Ovary (tissue), 3 donors: ENCODE measurements at regions not wholly inside any gene's neighbourhood (a gene's known extent, or its start where the extent isn't known, plus 50 kb on each side); places are given as distances from the start of the nearest gene placed in this dataset.

Source experiments
- CTCF ChIP-seq, 3 donors: fragments of 450-650 bp in 2 of 3; fragments of 200-600 bp in 1 of 3; IDR thresholded peaks; one replicate each; pipeline versions ENCODE4 v1.5.1 to v1.8.0; 2016 to 2022; ENCODE audit warnings: antibody characterized with exemption in 3 of 3, mild to moderate bottlenecking in 1 of 3
- EP300 ChIP-seq: sonication (generic); formaldehyde crosslinking; IDR thresholded peaks from one replicate; pipeline ENCODE4 v1.6.1; 2017; ENCODE audit warnings: antibody characterized with exemption
- POLR2A ChIP-seq: fragments of 450-650 bp; IDR thresholded peaks from one replicate; pipeline ENCODE4 v1.6.1; 2017; ENCODE audit warnings: antibody characterized with exemption, mild to moderate bottlenecking, moderate library complexity
- donor health status: DM: no; HTN: no; CAD: no.

GRCh38 chr12:42024495-42024830, 120.2 kb downstream of the GXYLT1 start:
- TF ChIP-seq CTCF (IDR thresholded peaks at IDR 0.05) = no peak
- TF ChIP-seq POLR2A = no peak
- no peak for TF ChIP-seq EP300
